Prostate gland (tissue), 2 donors: ENCODE measurements at regions not wholly inside any gene's neighbourhood (a gene's known extent, or its start where the extent isn't known, plus 50 kb on each side); places are given as distances from the start of the nearest gene placed in this dataset.

ENCODE experiments used
- DNase-seq: peaks from one replicate; pipeline ENCODE4 v3.0.0-alpha.2; 2019; ENCODE audit warnings: low spot score
- H3K27ac ChIP-seq, 2 donors: fragments of 200-600 bp; sonication (generic); 2 replicates each; pipeline ENCODE4 v1.5.1; 2017 to 2019
- H3K27me3 ChIP-seq: fragments of 200-600 bp; sonication (generic); replicated peaks from 2 replicates; pipeline ENCODE4 v1.5.1; 2019; ENCODE audit not compliant: insufficient read depth
- H3K36me3 ChIP-seq, 2 donors: fragments of 200-600 bp; sonication (generic); 1 replicate in 1 of 2; 2 replicates in 1 of 2; pipeline versions ENCODE4 v1.5.1 to v1.8.1; 2017 to 2019
- H3K4me1 ChIP-seq: fragments of 200-600 bp; sonication (generic); replicated peaks from 2 replicates; pipeline ENCODE4 v1.5.1; 2019
- H3K4me3 ChIP-seq, 2 donors: fragments of 200-600 bp; sonication (generic); 2 replicates each; pipeline ENCODE4 v1.5.1; 2017 to 2019
- H3K9me3 ChIP-seq: fragments of 200-600 bp; sonication (generic); 2 replicates; pipeline ENCODE4 v1.5.1; 2017
- CTCF ChIP-seq, 4 experiments: fragments of 200-600 bp in 2 of 4; fragments of 450-650 bp in 2 of 4; sonication (generic) in 2 of 4; IDR thresholded peaks; 1 replicate in 3 of 4; 2 replicates in 1 of 4; pipeline ENCODE4 v1.5.1; 2016 to 2019; ENCODE audit warnings: antibody characterized with exemption in 4 of 4, mild to moderate bottlenecking in 2 of 4, moderate library complexity in 2 of 4
- POLR2A ChIP-seq: fragments of 450-650 bp; IDR thresholded peaks from one replicate; pipeline ENCODE4 v1.6.1; 2016; ENCODE audit warnings: antibody characterized with exemption, mild to moderate bottlenecking
- POLR2AphosphoS5 ChIP-seq: sonication (generic); formaldehyde crosslinking; IDR thresholded peaks from one replicate; pipeline ENCODE4 v1.6.1; 2017; ENCODE audit warnings: antibody characterized with exemption
- WGBS: methylation state at CpG from one replicate; pipeline ENCODE4 v1.1.5; 2018; 5-methylcytosine and 5-hydroxymethylcytosine counted together
- intact Hi-C: fragments of 100-400 bp; cut with DNase I; formaldehyde crosslinking; loops from one replicate; pipeline ENCODE4 v1.14.2; 2022

GRCh38 chr2:59926731-59927130, 626.7 kb downstream of the BCL11A start:
- no peaks in the 10 kb centered on the region for H3K9me3 ChIP-seq
- DNase-seq = no peak
- H3K27me3 ChIP-seq = no peaks in the 10 kb centered on the region
- 96% methylated on average over 13 of the region's 13 CpGs for WGBS
- no peak overlapping the region for H3K4me3 ChIP-seq
- intact Hi-C loops = no loop called here
- no peak overlapping the region for H3K27ac ChIP-seq
- TF ChIP-seq POLR2AphosphoS5 (no peak), CTCF (IDR thresholded peaks at IDR 0.05) (no peak), POLR2A (no peak)
- H3K4me1 ChIP-seq = no peaks in the 10 kb centered on the region
- no peaks in the 10 kb centered on the region for H3K36me3 ChIP-seq

- no peaks in the 10 kb centered on the region for H3K27me3 ChIP-seq
- no peak overlapping the region for H3K4me3 ChIP-seq
- no peak for DNase-seq
- intact Hi-C loops = no loop called here
- H3K4me1 ChIP-seq = no peaks in the 10 kb centered on the region
- TF ChIP-seq CTCF (IDR thresholded peaks at IDR 0.05) (no peak), POLR2AphosphoS5 (no peak), POLR2A (no peak)
- H3K27ac ChIP-seq = no peak overlapping the region
- no peaks in the 10 kb centered on the region for H3K9me3 ChIP-seq
- no peaks in the 10 kb centered on the region for H3K36me3 ChIP-seq
- 81% methylated on average over 1 of the region's 1 CpG for WGBS
Measured at GRCh38 chr2:59925321-59925720, 628.1 kb downstream of the BCL11A start.

- TF ChIP-seq POLR2A = no peak
- TF ChIP-seq POLR2AphosphoS5 = no peak
- TF ChIP-seq CTCF (IDR thresholded peaks at IDR 0.05) = no peak
- Histone ChIP-seq H3K27ac (no peak overlapping the region), H3K9me3 (no peaks in the 10 kb centered on the region), H3K27me3 (no peaks in the 10 kb centered on the region), H3K36me3 (no peaks in the 10 kb centered on the region), H3K4me3 (no peak overlapping the region), H3K4me1 (no peaks in the 10 kb centered on the region)
- intact Hi-C loops = no loop called here
- no peak for DNase-seq
- WGBS = 57% methylated on average over 1 of the region's 1 CpG
Measured at GRCh38 chr2:59924346-59924745, 629.1 kb downstream of the BCL11A start.

GRCh38 chr2:59922450-59922849, 631.0 kb downstream of the BCL11A start:
- no peak for TF ChIP-seq POLR2A
- no peak for TF ChIP-seq POLR2AphosphoS5
- TF ChIP-seq CTCF (IDR thresholded peaks at IDR 0.05) = no peak
- Histone ChIP-seq H3K36me3 (no peaks in the 10 kb centered on the region), H3K4me3 (no peak overlapping the region), H3K9me3 (no peaks in the 10 kb centered on the region), H3K27me3 (no peaks in the 10 kb centered on the region), H3K27ac (no peak overlapping the region), H3K4me1 (no peaks in the 10 kb centered on the region)
- intact Hi-C loops = no loop called here
- WGBS = 91% methylated on average over 4 of the region's 4 CpGs
- DNase-seq = no peak

- TF ChIP-seq POLR2AphosphoS5 = no peak
- Histone ChIP-seq H3K9me3 (no peaks in the 10 kb centered on the region), H3K4me1 (no peaks in the 10 kb centered on the region), H3K36me3 (no peaks in the 10 kb centered on the region), H3K4me3 (no peak overlapping the region), H3K27me3 (no peaks in the 10 kb centered on the region), H3K27ac (no peak overlapping the region)
- WGBS = 87% methylated on average over 4 of the region's 4 CpGs
- intact Hi-C loops = no loop called here
- no peak for DNase-seq
Measured at GRCh38 chr2:59921743-59922142, 631.7 kb downstream of the BCL11A start.
